ENCODE measurements at regions not wholly inside any gene's neighbourhood (a gene's known extent, or its start where the extent isn't known, plus 50 kb on each side); places are given as distances from the start of the nearest gene placed in this dataset.

DNA sequence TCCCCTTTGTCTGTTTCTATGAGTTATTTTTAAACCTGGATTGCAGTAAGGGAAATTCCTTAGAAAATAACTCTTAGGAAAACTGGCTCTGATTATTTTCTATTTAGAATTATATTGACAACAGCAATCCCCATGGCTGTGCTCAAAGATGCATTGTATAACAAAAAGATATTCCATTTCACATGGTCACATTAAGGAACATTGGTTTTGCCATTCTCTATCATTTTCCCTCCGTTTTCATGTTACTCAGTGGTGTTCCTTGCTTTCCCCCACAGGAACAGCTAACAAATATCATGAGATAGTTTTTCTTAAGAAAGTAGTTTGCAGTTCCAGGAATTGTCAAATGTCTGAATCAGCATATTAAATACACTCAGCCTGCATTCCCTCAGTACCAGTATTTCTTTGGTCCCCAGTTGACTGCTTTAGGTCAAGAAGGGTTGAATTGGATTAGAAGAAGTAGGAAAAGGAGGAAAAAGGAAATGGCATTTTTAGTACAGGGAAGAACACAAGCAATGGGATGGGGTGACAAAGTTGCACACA, 436.7 kb downstream of the TNS3 start:
- no peak for DNase-seq

DNA sequence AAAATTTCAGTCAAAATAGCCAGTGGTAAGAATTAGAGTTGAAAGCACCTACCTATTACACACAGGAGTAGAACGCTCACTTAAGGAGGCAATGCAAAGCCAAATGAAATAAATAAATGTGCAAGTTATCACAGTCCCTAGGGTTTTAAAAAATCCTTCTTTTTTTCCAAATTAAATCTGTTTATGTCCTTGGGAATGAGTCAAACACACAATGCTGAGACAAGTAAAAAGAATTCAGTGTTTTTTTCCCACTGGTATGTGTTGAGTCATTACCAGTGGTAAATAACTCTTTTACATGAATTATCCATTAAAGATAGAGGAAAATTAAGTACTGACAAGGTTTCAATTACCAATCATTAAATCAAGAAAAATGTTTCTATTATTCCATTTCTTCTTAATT, 438.6 kb downstream of the TNS3 start:
- no peak for DNase-seq

DNA sequence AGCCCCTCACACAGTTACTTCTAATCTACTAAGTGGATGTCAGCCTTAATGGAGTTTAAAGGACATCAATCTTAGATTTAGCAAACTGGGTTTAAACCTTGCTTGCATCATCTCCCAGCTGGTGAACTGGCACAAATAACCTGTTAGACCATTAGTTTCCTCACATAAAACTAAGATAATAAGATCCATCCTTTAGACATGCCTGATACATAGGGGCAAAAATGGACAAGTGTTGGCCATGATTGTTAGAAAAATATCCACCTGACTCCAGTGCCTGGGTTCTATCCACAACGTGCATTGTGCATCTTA, 439.1 kb downstream of the TNS3 start:
- DNase-seq = no peak

DNA sequence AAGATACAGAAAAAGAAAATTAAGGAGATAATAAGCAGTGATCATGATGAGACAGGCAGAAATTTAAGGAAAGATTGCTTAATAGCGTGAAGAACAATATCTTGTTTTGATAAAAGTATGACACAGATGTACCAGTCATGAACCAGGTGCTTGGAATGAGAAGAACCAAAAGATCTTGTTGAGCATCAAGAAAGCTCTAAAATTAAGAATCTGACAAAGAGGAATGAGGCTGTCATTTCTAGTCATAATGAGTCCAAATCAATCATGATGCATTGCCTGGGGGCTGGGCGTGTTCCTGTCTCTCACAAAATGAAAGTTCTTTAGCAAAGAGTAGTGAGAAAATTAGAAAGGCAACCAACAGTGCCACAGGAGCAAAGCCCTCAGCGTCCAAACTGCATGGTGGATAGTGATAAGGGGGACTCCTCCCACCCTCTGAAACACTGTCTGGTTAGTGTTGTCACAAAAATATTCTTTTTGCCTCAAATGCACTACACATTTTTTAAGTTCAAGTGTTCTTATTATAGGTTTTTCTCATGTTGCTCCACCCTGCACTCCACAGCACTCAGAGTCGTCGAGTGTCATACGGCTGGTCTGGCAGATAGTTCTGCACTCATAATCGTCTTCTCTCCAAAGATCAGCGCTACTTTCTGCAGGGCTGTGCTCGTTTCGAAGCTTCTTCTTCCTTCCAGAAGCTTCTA, 439.6 kb downstream of the TNS3 start:
- DNase-seq = no peak

DNA sequence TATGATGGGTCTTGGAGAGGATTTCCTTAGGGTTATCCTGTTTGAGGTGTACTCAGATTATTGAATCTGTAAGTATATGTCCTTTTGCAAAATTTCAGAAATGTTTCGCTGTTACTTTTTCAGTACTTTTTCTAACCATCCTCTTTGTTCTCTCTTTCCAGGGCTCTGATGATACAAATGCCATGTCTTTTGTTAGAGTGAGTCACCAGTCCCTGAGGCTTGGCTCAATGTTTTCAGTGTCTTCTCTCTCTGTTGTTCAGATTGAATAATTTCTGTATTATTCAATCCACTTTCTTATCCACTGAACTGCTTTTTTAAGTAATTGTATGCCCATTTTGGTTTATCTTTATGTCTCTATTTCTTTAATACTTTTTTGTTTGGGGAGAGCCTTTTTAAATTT, 449.4 kb downstream of the TNS3 start:
- no peak for DNase-seq

DNA sequence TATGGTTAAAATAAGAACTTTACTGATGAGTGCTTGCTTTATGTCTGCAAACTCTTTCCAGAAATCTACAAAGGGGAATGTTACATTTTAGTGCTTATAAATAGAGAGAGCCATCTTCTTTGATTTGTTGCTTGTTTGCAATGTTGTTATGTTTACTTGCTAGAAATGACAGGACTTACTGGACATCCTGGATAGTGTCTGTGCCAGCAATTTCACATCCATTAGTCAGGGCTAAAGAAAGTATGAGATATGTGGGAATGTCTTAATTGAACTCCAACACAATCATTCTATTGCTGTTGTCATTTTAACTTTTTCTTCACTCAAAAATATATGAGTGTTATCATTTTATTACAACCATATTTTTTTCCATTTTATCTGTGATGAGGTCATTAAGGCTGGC, 453.2 kb downstream of the TNS3 start:
- DNase-seq = no peak

DNA sequence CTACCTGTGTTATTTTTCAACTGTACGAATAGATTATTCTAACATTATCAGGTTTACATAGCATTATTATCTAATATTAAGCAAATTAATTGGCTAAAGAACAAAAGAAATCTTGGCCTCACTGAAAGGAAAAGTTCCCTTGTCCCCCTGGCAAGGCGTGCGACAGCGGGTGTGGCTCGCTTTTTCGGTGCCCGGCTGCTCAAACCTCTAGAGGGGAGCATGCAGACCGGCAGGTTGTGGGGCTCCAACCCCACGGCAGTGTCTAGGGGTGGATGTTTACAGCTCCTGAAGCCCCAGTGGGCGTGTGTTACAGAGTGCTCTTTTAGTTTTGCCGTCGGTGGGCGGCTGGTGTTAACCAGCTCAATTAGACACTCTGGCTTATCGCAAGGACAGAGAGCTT, 456.4 kb downstream of the TNS3 start:
- DNase-seq = no peak

DNA sequence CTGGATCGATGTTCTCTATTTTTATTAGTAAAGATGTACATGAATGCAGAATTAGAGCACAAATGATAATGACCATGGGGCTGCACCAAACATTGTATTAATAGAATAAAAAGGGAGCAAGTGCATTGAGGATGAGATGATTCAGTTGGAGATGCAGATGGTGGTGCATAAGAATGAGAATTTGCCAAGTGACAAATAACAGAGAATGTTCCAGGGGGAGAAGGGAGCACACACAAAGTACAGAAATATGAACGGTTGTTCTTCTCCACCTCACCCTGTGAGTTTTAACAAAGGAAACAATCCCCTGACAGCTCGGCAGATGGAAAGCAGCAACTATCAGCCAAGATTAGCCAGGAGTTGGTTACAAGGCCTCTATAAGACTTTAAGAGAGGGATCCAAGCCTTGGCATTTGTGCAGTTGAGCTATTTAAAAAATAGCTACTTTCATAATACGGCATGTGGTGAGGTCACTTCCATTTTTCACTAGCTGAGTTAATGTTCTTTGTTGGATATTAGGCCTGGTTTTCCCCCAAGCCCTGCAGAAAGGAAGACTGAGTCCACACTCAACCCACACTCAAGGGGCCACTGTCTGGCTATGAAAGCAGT, 462.5 kb downstream of the TNS3 start:
- DNase-seq = no peak

DNA sequence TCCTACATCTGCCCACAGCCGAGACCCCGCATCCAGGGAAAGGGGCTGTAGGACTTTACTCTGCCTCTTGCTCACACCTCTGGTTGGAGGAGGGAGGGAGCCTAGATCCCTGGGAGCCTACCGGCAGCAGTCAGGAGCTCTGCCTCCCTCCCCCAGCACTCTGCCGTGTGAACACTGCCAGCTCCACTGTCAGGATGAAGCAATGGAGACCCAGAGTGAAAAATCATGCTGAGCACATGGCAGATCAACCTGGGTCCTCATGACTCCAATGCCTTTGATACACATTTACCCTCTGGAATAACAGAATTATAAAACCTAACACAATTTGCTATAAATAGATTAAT, 477.7 kb downstream of the TNS3 start:
- no peak for DNase-seq

DNA sequence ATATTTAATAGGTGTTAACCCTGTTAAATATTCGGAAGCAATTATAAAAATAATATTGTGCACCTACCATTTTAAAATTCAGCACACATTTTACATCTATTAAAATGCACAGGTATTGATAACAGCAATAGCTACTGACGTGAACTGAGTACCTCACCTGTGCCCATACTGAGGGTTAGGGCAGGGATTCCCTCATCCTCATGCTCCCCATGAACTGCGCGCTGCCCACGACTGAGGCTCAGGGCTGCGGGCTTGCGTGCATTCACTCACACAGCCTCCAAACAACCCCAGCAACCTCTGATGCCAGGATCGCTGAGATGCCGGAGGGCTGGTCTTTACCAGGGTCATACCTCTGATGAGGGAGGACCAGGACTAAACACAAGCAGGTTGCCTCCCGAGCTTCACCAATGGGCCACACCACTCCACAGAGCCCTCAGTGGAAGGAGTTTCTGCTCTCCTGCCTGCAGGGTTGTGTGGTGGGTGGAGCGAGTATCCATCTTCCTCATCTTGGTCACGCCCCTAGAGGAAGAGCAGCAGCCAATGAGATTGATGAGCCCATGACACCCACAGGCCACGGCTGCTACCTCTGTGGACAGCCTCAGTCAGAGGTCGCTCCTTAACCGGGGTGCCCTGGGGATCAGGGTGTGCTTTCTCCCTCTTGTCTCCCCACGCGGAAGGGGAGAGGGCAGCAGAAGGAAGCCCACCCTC, 478.3 kb downstream of the TNS3 start:
- DNase-seq = no peak

DNA sequence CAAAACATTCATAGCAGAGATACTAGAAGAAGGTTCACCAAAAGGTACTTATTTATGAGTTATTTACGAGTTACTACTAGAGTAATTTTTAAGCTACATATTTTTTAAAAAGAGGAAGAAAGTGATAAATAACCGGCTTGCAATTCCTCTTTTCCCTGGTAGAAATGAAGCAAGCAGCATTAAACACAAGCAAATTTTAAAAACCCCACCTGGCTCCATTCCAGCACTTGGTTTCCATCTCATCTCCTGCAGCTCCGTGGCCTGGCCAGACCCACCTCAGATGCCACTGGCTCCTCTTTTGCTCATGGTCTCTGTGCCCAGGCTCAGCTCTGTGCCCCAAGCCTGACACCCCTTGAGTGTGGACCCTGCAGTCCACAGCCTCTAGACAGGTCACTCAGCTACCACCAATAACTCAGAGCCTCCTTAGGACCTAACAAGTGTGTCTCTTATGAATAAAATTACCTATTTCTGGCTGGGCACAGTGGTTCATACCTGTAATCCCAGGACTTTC, 479.5 kb downstream of the TNS3 start:
- no peak for DNase-seq

DNA sequence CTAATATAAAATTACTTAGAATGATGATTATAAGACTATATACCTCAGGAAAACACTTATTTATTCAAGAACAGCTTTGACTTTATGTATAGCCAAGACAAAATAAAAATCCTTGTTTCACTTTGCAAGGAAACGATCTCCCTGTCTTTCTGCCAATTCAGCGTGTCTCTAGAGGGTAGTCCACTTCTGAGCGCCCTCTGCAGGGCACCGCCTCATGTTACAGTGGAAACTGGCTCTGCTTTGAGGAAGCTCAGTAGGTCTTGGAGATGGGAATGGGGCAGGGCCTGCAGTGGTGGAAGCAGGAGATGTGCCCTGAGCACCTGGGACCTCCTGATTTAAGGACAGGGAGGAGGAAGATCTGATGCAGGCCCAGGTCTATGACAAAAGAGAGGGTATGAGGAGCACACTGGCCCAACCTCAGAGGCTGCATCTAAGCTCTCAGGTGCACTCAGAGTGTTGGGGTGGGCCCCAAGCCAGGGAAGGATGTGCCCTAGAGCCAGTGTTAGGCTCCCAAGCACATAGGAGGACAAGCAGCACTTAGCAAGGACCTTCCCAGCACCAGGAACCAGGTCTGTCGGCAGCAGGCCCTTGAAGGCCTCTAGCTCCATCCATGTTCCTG, 481.0 kb downstream of the TNS3 start:
- no peak for DNase-seq

DNA sequence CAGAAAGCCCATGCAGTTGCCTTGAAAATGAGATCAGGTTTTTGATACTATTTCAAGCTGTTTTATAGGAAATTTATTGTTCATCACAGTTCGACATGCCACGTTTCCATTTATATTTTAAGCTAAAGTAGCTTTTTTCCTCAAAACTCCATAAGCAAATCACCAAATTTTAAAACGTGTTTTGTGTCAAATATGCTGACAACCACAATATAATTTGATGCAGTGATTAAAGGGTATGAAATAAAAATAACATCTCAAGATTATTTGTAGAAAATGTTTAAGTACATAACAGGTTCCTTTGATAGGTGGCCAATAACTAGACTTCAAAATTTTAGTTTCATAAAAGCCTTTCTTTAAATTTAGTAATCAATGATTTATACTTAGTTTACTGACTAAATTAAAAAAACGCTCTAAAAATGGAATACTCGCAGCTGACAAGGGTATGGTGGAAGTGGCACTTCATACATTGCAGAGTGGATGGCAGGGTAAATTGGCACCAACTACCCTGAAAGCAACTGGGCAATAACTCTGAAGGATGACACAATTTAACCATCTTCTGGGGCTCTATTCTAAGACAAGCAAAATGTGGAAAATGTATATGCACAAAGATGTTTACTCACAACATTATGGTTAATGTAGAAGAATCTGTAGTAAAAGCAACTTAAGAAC, 481.6 kb downstream of the TNS3 start:
- DNase-seq = no peak

DNA sequence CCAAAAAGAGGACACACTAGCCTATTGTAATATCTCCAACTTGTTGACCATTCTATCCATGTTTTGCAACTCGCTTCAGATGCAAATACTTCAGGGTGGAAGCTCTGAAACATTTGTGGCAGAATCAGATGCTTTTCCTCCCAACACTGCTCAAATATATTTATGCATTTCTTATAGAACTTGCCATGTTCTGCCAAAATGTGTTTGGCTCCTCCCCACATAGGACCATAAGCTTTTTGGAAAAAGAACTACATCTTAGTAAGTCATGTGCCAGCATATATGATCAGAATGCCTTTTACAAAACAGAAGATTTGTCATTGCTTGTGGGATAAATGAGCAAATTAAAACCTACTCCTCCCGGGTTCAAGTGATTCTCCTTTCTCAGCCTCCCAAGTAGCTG, 484.5 kb downstream of the TNS3 start:
- no peak for DNase-seq

DNA sequence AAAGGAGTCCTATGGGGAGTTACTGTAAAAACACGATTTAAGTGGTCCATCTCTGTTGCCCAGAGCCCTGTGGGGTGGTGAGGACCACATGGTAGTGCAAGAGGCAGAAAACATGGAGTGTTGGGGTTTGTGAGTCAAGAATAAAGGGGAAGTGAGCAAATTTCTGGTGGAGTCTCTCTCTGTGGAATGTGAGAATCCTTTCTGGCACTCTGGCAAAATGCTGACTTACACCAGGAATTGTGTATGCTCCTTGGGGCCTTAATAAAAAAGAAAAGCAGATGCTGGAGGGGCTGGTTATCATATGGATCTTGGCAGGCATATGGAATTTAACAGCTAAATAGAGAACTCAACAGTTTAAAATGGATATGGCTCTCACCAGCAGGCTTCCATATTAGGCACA, 486.0 kb downstream of the TNS3 start:
- no peak for DNase-seq

DNA sequence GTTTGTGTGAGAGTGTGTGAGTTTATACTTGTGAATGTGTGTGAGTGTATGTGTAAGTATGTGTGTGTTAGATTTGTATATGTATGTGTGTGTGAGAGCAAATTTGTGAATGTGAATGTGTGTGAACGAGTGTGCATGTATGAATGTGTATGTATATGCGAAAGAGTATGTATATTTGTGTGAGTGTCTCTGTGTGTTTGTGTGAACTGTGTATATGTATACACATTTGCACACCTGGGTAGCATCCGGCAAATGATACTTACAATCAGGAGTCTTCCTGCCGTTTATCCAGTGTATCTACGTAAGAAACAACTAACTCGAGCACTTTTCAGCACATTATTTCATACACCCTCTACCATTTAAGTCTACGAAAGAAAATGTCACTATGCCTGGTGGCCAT, 487.4 kb downstream of the TNS3 start:
- no peak for DNase-seq

DNA sequence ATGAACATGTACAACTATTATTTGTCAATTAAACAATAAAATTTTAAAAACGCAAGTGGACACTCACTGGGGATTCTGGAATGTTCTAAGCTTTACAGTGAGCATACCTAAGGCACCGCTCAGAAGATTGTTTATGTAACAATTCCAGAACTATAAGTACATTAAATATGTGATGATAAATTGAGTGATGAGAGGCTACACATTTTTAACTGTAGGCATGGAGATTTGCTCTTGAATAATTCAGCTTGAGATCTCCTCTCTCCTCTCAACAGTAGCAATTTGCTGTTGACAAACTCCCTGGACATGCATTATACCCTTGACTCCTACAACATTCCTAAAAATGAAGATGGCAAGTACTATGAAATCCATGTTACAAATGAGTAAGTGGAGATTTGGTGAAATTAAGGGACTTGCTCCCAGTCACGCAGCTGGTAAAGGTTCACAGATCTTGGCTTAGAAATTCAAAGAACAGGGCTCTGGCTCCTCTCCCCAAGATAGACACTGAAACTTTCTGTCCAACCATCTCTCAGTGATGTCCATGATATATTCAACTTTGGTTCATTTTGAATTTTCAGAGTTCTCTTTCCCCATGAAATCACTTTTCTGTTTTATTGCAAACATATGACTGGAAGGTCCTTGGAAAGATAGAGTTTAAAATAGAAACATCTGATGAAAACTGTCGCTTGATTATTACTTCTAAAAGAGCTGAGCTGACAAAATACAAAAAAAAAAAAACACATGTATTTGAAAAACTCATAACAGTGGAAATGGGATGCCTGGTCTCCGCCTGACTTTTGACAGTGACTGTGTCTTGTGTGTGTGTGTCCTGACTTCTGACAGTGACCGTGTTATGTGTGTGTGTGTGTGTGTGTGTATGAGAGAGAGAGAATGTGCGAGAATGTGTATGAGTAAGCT, 488.3 kb downstream of the TNS3 start:
- DNase-seq = no peak

DNA sequence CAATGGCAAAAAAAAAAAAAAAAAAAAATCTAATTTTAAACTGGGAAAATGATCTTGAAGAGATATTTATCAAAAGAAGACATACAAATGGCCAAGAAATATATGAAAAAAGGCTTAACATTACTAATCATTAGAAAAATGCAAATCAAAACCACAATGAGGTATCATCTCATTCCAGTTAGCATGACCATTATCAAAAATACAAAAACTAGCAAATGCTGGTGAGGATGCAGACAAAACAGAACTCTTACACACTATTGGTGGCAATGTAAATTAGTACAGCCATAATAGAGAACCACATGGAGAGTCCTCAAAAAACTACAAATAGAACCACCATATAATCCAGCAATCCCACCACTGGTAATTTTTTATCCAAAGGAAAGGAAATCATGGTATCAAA, 489.6 kb downstream of the TNS3 start:
- no peak for DNase-seq

DNA sequence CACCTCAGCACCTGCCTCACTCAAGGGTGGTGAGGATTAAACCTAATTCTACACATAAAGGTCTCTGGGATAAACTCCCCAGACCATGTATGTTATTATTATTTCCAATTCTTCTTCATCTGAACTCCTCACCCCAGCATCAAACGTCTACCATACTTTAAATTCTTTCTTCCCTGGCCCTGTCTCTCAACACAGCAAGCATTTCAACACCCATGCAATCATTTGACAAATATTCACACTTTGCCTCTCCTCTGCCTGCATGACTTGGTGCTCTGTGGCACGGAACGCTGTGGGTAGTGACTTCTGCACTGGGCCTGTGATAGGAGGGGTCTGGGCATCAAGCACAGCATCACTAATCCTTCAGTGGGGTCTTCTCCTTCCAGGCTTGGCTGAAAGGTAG, 490.8 kb downstream of the TNS3 start:
- DNase-seq = no peak

DNA sequence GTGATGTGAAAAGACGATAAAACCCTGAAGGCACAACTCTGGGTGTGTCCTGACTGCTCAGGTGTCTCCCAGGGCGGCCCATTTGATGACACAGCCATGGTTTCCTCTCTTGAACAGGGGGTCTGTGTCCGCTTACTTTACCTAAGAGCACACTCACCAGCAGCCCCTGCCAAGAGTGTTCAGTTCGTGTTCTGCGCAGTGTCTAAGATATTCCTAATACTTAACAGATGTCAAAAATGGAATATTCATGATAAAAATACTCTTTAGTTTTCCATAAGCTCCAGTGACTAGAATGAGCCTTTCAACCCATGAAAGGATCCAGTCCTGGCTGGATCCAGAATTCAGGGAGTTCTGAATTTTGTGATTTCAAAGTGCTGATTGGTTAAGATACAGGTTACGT, 492.4 kb downstream of the TNS3 start:
- DNase-seq = no peak

DNA sequence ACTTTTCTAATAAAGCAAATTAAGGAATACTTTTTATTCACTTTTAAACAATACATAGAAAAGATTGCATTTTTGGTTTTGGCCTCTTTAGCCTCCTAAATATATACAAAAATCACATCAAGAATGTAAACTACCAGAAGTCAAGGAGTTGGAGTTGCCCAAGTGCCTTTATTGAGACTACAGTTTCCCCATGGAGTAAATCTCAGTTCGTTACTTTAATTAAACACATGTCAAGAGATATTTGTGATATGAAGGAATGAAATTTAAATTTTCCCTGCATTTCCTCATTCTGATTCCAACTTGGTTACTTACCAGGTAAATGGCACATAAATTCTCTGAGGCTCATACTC, 492.9 kb downstream of the TNS3 start:
- DNase-seq = no peak

DNA sequence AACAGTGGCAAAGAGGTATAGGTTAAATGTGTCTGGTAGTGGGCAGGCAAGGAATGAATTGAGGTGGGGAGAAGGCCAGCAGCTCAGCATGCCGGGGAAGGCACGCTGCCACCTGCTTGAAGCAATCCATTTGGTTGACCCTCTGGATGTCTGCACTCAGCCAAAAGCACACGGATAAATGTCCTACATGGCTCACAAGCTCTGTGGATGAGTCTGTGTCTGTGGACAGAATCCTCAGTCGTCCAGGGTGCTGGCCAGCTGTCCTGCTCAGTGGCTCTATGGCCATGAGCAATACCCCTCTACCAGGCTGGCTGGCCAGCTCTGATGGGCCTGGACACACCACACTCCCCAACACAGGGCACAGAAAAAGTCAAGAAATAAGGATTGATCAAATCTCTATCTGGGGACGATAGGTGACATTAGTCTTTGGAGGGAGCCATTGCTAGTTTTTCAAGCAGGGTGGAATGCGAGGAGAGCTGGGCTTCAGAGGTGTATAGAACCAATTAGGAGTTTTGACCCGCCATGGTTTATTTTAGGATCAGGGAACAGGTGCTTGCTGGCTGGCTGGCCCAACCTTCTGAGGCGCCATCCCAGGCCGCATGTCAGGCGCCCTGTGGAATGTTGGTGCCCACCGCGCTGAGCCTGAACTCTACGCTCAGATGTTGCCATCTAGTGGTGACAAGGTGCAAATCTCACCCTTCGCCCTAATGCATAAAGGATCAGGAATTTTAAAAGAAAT, 493.4 kb downstream of the TNS3 start:
- DNase-seq = no peak

Measured in GF-D8 (cell line).